WTC11 (cell line): ENCODE measurements at regions not wholly inside any gene's neighbourhood (a gene's known extent, or its start where the extent isn't known, plus 50 kb on each side); places are given as distances from the start of the nearest gene placed in this dataset.

Experiments
- ATAC-seq: fragments of 200-7000 bp; cut with Tn5 transposase; 2 replicates; pipeline ENCODE4 v1.10.0; 2021; ENCODE audit warnings: mild to moderate bottlenecking, moderate library complexity
- CTCF ChIA-PET: fragments of 300-600 bp; sonication (Branson Sonifier 250); formaldehyde crosslinking; loops from one replicate; lab custom pipeline; 2021; ENCODE audit warnings: antibody characterized with exemption; lab: Charles Lee
- POLR2A ChIA-PET: fragments of 350-600 bp; sonication (Branson Sonifier 250); formaldehyde crosslinking; loops from one replicate; lab custom pipeline; 2021; ENCODE audit warnings: antibody characterized with exemption; lab: Charles Lee
- DNase-seq: peaks from one replicate; pipeline ENCODE4 v3.0.0; 2021; ENCODE audit warnings: low spot score
- H3K27ac Mint-ChIP-seq: 2 replicates; pipeline ENCODE4 v1.8.0; 2021; ENCODE audit warnings: mixed read lengths
- H3K27me3 Mint-ChIP-seq: 2 replicates; pipeline ENCODE4 v1.8.0; 2021; ENCODE audit warnings: low read depth, mild to moderate bottlenecking, moderate library complexity, mixed read lengths
- H3K36me3 Mint-ChIP-seq: 2 replicates; pipeline ENCODE4 v1.8.0; 2021; ENCODE audit warnings: mixed read lengths
- H3K4me1 Mint-ChIP-seq: 2 replicates; pipeline ENCODE4 v1.8.0; 2022; ENCODE audit warnings: mixed read lengths
- H3K4me3 Mint-ChIP-seq: 2 replicates; pipeline ENCODE4 v1.8.0; 2021; ENCODE audit warnings: mild to moderate bottlenecking, moderate library complexity, mixed read lengths
- H3K9me3 Mint-ChIP-seq: 2 replicates; pipeline ENCODE4 v1.8.0; 2021; ENCODE audit warnings: mixed read lengths
- CREB1 ChIP-seq: sonication (generic); formaldehyde crosslinking; IDR thresholded peaks from 2 replicates; pipeline ENCODE4 v1.8.0; 2023; ENCODE audit warnings: mild to moderate bottlenecking, missing genetic modification reagents
- ELF4 ChIP-seq: sonication (generic); formaldehyde crosslinking; IDR thresholded peaks from 2 replicates; pipeline ENCODE4 v1.8.1; 2022; ENCODE audit warnings: low read depth, mild to moderate bottlenecking, moderate library complexity, missing genetic modification reagents
- ETV6 ChIP-seq: sonication (generic); formaldehyde crosslinking; IDR thresholded peaks from 2 replicates; pipeline ENCODE4 v1.8.1; 2022; ENCODE audit warnings: mild to moderate bottlenecking, missing genetic modification reagents
- FOXK1 ChIP-seq: sonication (generic); formaldehyde crosslinking; IDR thresholded peaks from 2 replicates; pipeline ENCODE4 v1.8.0; 2022; ENCODE audit warnings: mild to moderate bottlenecking, moderate library complexity, missing genetic modification reagents
- GABPB1 ChIP-seq: sonication (generic); formaldehyde crosslinking; IDR thresholded peaks from 2 replicates; pipeline ENCODE4 v1.8.1; 2023; ENCODE audit warnings: mild to moderate bottlenecking, missing genetic modification reagents
- JUN ChIP-seq: sonication (generic); formaldehyde crosslinking; IDR thresholded peaks from 2 replicates; pipeline ENCODE4 v1.8.0; 2023; ENCODE audit warnings: mild to moderate bottlenecking, missing genetic modification reagents
- KAT7 ChIP-seq: sonication (generic); formaldehyde crosslinking; IDR thresholded peaks from 2 replicates; pipeline ENCODE4 v1.8.1; 2023; ENCODE audit warnings: missing genetic modification reagents, mild to moderate bottlenecking, borderline replicate concordance
- MXD4 ChIP-seq: fragments of 250-450 bp; sonication (Bioruptor Pico); IDR thresholded peaks from 2 replicates; pipeline ENCODE4 v1.8.0; 2021; ENCODE audit warnings: mild to moderate bottlenecking, moderate library complexity, borderline replicate concordance
- NFATC4 ChIP-seq: fragments of 250-450 bp; sonication (Bioruptor Pico); IDR thresholded peaks from 2 replicates; pipeline ENCODE4 v1.9.0; 2021; ENCODE audit warnings: mild to moderate bottlenecking
- NFYB ChIP-seq: sonication (generic); formaldehyde crosslinking; conservative IDR thresholded peaks from 2 replicates; pipeline ENCODE4 v1.8.0; 2022; ENCODE audit warnings: low read depth, missing genetic modification reagents
- TCF7 ChIP-seq: sonication (generic); formaldehyde crosslinking; IDR thresholded peaks from 2 replicates; pipeline ENCODE4 v1.8.0; 2022; ENCODE audit warnings: mild to moderate bottlenecking, low read depth, missing genetic modification reagents, moderate library complexity
- ZNF138 ChIP-seq: sonication (generic); formaldehyde crosslinking; conservative IDR thresholded peaks from 2 replicates; pipeline ENCODE4 v1.8.1; 2022; ENCODE audit warnings: mild to moderate bottlenecking, moderate library complexity, missing genetic modification reagents
- TF ChIP-seq, protein P1 (sequence below): sonication (generic); formaldehyde crosslinking; IDR thresholded peaks from 2 replicates; pipeline ENCODE4 v1.8.0; 2022; ENCODE audit warnings: mild to moderate bottlenecking, missing genetic modification reagents
- TF ChIP-seq, protein P2 (sequence below): fragments of 250-450 bp; sonication (Bioruptor Pico); IDR thresholded peaks from 2 replicates; pipeline ENCODE4 v1.9.0; 2021; ENCODE audit warnings: mild to moderate bottlenecking
- TF ChIP-seq, protein P3 (sequence below): fragments of 250-450 bp; sonication (Bioruptor Pico); IDR thresholded peaks from 2 replicates; pipeline ENCODE4 v2.1.2; 2022; ENCODE audit warnings: mild to moderate bottlenecking, moderate library complexity
- TF ChIP-seq, protein P4 (sequence below): sonication (generic); formaldehyde crosslinking; conservative IDR thresholded peaks from 2 replicates; pipeline ENCODE4 v1.8.1; 2022; ENCODE audit warnings: mild to moderate bottlenecking, missing genetic modification reagents
- TF ChIP-seq, protein P5 (sequence below): sonication (generic); formaldehyde crosslinking; IDR thresholded peaks from 2 replicates; pipeline ENCODE4 v1.8.0; 2023; ENCODE audit warnings: mild to moderate bottlenecking, missing genetic modification reagents
- TF ChIP-seq, protein P6 (sequence below): fragments of 250-450 bp; sonication (Bioruptor Pico); IDR thresholded peaks from 2 replicates; pipeline ENCODE4 v1.9.0; 2021; ENCODE audit warnings: mild to moderate bottlenecking, borderline replicate concordance
- TF ChIP-seq, protein P7 (sequence below): sonication (generic); formaldehyde crosslinking; IDR thresholded peaks from 2 replicates; pipeline ENCODE4 v1.8.1; 2022; ENCODE audit warnings: low read depth, missing genetic modification reagents, borderline replicate concordance
- TF ChIP-seq, protein P8 (sequence below): sonication (generic); formaldehyde crosslinking; IDR thresholded peaks from 2 replicates; pipeline ENCODE4 v1.8.1; 2022; ENCODE audit warnings: mild to moderate bottlenecking, missing genetic modification reagents, moderate library complexity, borderline replicate concordance
- TF ChIP-seq, protein P9 (sequence below): sonication (generic); formaldehyde crosslinking; IDR thresholded peaks from 2 replicates; pipeline ENCODE4 v1.8.0; 2022; ENCODE audit warnings: mild to moderate bottlenecking, missing genetic modification reagents

DNA sequence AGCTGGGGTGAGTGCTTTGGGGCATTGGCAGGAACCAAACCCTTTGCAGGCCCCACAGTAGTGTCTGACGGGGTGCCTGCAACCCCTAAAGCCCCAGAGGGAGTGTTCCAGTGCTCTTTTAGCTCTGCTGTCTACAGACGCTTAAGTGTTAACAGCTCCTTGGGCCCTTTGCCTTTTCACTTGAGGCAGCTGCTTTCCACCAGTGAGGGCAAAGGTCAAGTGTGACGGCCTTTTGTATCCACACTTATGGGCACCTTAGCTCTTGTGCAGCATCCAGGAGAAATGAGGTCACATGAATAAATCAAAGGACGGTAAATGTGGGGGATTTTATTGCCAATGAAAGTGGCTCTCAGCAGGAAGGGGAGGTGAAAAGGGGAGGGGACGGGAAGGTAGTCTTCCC, 241.4 kb upstream of the PCSK5 start:
- ChIA-PET POLR2A (no interaction called here), CTCF (no interaction called here)
- TF ChIP-seq, protein P1, sequence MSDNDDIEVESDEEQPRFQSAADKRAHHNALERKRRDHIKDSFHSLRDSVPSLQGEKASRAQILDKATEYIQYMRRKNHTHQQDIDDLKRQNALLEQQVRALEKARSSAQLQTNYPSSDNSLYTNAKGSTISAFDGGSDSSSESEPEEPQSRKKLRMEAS (CRISPR knock-in tag), result no peak
- Mint-ChIP-seq H3K4me3 (no peak overlapping the region), H3K36me3 (peaks cover 2% of the 10 kb centered on the region; the same call in 1 of the 2 replicates), H3K4me1 (no peaks in the 10 kb centered on the region), H3K9me3 (peaks cover 12% of the 10 kb centered on the region), H3K27ac (no peak overlapping the region), H3K27me3 (no peaks in the 10 kb centered on the region; the same call in 1 of the 2 replicates)
- no peak for DNase-seq
- no peak for ATAC-seq

DNA sequence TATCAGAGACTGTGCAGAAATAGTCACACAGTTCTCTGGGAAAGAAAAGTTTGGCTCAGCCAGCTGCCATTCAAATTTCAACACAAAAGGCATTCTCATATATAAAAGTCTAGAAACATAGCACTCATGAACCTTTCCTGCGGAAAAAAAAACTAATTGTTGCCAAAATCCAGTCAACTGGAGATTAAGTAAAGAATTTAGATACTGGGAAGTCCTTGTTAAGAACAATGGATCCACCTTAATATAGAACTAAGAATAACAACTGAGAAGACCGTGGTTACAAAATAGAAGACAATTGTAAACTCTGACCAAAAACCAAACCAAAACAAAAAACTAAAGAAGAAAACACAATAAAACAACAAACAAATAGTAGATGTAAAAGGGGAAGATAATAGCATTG, 238.8 kb upstream of the PCSK5 start:
- Mint-ChIP-seq H3K9me3 (peaks cover 28% of the 10 kb centered on the region), H3K4me1 (no peaks in the 10 kb centered on the region), H3K36me3 (peaks cover 4% of the 10 kb centered on the region; the same call in 1 of the 2 replicates), H3K27me3 (no peaks in the 10 kb centered on the region), H3K27ac (no peak overlapping the region), H3K4me3 (no peak overlapping the region)
- TF ChIP-seq NFYB (CRISPR knock-in tag) (no peak), ETV6 (CRISPR knock-in tag) (no peak), JUN (no peak), NFATC4 (CRISPR knock-in tag) (no peak), ZNF138 (no peak), CREB1 (no peak), GABPB1 (no peak), ELF4 (no peak), MXD4 (CRISPR knock-in tag) (no peak), KAT7 (CRISPR knock-in tag) (no peak), FOXK1 (CRISPR knock-in tag) (no peak), TCF7 (no peak)
- TF ChIP-seq, protein P2, sequence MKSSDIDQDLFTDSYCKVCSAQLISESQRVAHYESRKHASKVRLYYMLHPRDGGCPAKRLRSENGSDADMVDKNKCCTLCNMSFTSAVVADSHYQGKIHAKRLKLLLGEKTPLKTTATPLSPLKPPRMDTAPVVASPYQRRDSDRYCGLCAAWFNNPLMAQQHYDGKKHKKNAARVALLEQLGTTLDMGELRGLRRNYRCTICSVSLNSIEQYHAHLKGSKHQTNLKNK (CRISPR knock-in tag), result no peak
- TF ChIP-seq, protein P3, sequence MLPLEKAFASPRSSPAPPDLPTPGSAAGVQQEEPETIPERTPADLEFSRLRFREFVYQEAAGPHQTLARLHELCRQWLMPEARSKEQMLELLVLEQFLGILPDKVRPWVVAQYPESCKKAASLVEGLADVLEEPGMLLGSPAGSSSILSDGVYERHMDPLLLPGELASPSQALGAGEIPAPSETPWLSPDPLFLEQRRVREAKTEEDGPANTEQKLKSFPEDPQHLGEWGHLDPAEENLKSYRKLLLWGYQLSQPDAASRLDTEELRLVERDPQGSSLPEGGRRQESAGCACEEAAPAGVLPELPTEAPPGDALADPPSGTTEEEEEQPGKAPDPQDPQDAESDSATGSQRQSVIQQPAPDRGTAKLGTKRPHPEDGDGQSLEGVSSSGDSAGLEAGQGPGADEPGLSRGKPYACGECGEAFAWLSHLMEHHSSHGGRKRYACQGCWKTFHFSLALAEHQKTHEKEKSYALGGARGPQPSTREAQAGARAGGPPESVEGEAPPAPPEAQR (CRISPR knock-in tag), result no peak
- TF ChIP-seq, protein P4, sequence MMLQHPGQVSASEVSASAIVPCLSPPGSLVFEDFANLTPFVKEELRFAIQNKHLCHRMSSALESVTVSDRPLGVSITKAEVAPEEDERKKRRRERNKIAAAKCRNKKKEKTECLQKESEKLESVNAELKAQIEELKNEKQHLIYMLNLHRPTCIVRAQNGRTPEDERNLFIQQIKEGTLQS, result no peak
- TF ChIP-seq, protein P5, sequence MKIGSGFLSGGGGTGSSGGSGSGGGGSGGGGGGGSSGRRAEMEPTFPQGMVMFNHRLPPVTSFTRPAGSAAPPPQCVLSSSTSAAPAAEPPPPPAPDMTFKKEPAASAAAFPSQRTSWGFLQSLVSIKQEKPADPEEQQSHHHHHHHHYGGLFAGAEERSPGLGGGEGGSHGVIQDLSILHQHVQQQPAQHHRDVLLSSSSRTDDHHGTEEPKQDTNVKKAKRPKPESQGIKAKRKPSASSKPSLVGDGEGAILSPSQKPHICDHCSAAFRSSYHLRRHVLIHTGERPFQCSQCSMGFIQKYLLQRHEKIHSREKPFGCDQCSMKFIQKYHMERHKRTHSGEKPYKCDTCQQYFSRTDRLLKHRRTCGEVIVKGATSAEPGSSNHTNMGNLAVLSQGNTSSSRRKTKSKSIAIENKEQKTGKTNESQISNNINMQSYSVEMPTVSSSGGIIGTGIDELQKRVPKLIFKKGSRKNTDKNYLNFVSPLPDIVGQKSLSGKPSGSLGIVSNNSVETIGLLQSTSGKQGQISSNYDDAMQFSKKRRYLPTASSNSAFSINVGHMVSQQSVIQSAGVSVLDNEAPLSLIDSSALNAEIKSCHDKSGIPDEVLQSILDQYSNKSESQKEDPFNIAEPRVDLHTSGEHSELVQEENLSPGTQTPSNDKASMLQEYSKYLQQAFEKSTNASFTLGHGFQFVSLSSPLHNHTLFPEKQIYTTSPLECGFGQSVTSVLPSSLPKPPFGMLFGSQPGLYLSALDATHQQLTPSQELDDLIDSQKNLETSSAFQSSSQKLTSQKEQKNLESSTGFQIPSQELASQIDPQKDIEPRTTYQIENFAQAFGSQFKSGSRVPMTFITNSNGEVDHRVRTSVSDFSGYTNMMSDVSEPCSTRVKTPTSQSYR, result no peak
- TF ChIP-seq, protein P6, sequence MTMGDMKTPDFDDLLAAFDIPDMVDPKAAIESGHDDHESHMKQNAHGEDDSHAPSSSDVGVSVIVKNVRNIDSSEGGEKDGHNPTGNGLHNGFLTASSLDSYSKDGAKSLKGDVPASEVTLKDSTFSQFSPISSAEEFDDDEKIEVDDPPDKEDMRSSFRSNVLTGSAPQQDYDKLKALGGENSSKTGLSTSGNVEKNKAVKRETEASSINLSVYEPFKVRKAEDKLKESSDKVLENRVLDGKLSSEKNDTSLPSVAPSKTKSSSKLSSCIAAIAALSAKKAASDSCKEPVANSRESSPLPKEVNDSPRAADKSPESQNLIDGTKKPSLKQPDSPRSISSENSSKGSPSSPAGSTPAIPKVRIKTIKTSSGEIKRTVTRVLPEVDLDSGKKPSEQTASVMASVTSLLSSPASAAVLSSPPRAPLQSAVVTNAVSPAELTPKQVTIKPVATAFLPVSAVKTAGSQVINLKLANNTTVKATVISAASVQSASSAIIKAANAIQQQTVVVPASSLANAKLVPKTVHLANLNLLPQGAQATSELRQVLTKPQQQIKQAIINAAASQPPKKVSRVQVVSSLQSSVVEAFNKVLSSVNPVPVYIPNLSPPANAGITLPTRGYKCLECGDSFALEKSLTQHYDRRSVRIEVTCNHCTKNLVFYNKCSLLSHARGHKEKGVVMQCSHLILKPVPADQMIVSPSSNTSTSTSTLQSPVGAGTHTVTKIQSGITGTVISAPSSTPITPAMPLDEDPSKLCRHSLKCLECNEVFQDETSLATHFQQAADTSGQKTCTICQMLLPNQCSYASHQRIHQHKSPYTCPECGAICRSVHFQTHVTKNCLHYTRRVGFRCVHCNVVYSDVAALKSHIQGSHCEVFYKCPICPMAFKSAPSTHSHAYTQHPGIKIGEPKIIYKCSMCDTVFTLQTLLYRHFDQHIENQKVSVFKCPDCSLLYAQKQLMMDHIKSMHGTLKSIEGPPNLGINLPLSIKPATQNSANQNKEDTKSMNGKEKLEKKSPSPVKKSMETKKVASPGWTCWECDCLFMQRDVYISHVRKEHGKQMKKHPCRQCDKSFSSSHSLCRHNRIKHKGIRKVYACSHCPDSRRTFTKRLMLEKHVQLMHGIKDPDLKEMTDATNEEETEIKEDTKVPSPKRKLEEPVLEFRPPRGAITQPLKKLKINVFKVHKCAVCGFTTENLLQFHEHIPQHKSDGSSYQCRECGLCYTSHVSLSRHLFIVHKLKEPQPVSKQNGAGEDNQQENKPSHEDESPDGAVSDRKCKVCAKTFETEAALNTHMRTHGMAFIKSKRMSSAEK (CRISPR knock-in tag), result no peak
- TF ChIP-seq, protein P7, sequence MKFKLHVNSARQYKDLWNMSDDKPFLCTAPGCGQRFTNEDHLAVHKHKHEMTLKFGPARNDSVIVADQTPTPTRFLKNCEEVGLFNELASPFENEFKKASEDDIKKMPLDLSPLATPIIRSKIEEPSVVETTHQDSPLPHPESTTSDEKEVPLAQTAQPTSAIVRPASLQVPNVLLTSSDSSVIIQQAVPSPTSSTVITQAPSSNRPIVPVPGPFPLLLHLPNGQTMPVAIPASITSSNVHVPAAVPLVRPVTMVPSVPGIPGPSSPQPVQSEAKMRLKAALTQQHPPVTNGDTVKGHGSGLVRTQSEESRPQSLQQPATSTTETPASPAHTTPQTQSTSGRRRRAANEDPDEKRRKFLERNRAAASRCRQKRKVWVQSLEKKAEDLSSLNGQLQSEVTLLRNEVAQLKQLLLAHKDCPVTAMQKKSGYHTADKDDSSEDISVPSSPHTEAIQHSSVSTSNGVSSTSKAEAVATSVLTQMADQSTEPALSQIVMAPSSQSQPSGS (CRISPR knock-in tag), result no peak
- TF ChIP-seq, protein P8, sequence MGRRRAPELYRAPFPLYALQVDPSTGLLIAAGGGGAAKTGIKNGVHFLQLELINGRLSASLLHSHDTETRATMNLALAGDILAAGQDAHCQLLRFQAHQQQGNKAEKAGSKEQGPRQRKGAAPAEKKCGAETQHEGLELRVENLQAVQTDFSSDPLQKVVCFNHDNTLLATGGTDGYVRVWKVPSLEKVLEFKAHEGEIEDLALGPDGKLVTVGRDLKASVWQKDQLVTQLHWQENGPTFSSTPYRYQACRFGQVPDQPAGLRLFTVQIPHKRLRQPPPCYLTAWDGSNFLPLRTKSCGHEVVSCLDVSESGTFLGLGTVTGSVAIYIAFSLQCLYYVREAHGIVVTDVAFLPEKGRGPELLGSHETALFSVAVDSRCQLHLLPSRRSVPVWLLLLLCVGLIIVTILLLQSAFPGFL (CRISPR knock-in tag), result no peak
- TF ChIP-seq, protein P9, sequence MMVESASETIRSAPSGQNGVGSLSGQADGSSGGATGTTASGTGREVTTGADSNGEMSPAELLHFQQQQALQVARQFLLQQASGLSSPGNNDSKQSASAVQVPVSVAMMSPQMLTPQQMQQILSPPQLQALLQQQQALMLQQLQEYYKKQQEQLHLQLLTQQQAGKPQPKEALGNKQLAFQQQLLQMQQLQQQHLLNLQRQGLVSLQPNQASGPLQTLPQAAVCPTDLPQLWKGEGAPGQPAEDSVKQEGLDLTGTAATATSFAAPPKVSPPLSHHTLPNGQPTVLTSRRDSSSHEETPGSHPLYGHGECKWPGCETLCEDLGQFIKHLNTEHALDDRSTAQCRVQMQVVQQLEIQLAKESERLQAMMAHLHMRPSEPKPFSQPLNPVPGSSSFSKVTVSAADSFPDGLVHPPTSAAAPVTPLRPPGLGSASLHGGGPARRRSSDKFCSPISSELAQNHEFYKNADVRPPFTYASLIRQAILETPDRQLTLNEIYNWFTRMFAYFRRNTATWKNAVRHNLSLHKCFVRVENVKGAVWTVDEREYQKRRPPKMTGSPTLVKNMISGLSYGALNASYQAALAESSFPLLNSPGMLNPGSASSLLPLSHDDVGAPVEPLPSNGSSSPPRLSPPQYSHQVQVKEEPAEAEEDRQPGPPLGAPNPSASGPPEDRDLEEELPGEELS, result no peak
- CTCF ChIA-PET, result no interaction called here
- ATAC-seq, result no peak
- no peak for DNase-seq
- POLR2A ChIA-PET, result no interaction called here
